ENCODE measurements at regions not wholly inside any gene's neighbourhood (a gene's known extent, or its start where the extent isn't known, plus 50 kb on each side); places are given as distances from the start of the nearest gene placed in this dataset.

DNA sequence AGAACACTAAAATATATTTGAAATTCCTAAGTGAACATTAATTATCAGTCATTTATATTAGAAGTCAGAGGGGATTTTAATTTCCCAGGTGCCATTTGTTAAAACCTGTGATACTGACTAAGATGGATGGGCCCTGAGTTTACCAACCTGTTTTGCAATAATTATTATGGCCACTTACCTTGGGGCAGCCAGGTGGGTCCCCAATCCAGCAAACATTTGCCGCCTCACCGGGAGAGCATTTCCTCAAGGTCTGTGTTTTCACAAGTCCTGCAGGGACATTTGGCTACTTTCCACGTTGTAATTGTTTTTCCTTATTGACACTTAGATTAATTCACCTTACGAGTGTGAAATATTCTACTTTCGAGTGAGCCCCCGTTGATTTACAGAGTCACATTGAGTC, 251.2 kb upstream of the PPP2R2D start:
- DNase-seq (no peak), ATAC-seq (no peak)
- no peak overlapping the region for H3K27ac Mint-ChIP-seq
- Histone ChIP-seq H3K4me3 (ENCODE audit: low read length) (no peak overlapping the region), H3K9me3 (ENCODE audit: control insufficient read depth, insufficient read depth, low read length) (no peaks in the 10 kb centered on the region), H3K27ac (ENCODE audit: low read length) (no peak overlapping the region), H3K36me3 (ENCODE audit: control insufficient read depth, insufficient read depth, low read length) (no peaks in the 10 kb centered on the region), H3K27me3 (ENCODE audit: control insufficient read depth, insufficient read depth, low read length) (no peaks in the 10 kb centered on the region), H3K4me1 (ENCODE audit: control insufficient read depth, insufficient read depth, low read length) (peaks cover 5% of the 10 kb centered on the region)
- H3K9me3 Mint-ChIP-seq = no peaks in the 10 kb centered on the region
- no peaks in the 10 kb centered on the region for H3K36me3 Mint-ChIP-seq
- intact Hi-C loops (cut with micrococcal nuclease) = no loop called here
- H3K4me1 Mint-ChIP-seq = no peaks in the 10 kb centered on the region
- peaks cover 13 to 15% of the 10 kb centered on the region in 2 donors for H3K27me3 Mint-ChIP-seq (ENCODE audit: low read depth in 2 of 2)
- TF ChIP-seq, protein P1, sequence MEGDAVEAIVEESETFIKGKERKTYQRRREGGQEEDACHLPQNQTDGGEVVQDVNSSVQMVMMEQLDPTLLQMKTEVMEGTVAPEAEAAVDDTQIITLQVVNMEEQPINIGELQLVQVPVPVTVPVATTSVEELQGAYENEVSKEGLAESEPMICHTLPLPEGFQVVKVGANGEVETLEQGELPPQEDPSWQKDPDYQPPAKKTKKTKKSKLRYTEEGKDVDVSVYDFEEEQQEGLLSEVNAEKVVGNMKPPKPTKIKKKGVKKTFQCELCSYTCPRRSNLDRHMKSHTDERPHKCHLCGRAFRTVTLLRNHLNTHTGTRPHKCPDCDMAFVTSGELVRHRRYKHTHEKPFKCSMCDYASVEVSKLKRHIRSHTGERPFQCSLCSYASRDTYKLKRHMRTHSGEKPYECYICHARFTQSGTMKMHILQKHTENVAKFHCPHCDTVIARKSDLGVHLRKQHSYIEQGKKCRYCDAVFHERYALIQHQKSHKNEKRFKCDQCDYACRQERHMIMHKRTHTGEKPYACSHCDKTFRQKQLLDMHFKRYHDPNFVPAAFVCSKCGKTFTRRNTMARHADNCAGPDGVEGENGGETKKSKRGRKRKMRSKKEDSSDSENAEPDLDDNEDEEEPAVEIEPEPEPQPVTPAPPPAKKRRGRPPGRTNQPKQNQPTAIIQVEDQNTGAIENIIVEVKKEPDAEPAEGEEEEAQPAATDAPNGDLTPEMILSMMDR (IDR thresholded peaks at IDR 0.05) = no peak
- 73% methylated on average over 5 of the region's 6 CpGs for WGBS (ENCODE audit: insufficient coverage)
- no peak overlapping the region for H3K4me3 Mint-ChIP-seq

DNA sequence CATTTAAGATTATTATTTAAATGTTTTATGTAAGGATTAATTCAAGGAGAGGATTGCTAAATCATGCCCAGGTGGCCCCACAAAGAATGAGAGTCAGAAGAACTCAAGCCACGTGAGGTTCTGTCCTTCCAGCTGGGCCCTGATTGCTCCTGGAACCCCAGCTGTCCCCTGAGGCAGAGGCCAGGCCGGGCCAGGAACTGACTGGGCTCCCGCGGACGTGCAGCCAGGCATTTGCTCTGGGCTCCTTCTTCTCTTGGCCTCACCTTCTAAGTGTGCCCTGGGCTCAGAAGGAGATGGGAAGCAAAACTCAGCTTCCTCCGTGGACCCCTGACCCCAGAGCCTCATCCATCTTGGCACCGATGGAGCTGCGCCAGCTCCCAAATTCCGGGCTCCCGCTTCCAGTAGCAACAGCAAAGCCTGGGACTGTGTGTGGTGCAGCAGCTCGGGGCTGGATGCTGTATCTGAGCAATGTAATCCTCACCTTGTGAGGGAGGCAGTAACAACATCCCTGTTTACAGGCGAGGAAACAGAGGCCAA, 250.6 kb upstream of the PPP2R2D start:
- Histone ChIP-seq H3K4me1 (ENCODE audit: control insufficient read depth, insufficient read depth, low read length) (peaks cover 5% of the 10 kb centered on the region), H3K9me3 (ENCODE audit: control insufficient read depth, insufficient read depth, low read length) (no peaks in the 10 kb centered on the region), H3K27me3 (ENCODE audit: control insufficient read depth, insufficient read depth, low read length) (no peaks in the 10 kb centered on the region), H3K27ac (ENCODE audit: low read length) (no peak overlapping the region), H3K4me3 (ENCODE audit: low read length) (no peak overlapping the region), H3K36me3 (ENCODE audit: control insufficient read depth, insufficient read depth, low read length) (no peaks in the 10 kb centered on the region)
- Mint-ChIP-seq H3K27me3 (ENCODE audit: low read depth in 2 of 2) (peaks cover 13 to 15% of the 10 kb centered on the region in 2 donors), H3K36me3 (no peaks in the 10 kb centered on the region), H3K27ac (no peak overlapping the region), H3K4me1 (no peaks in the 10 kb centered on the region), H3K9me3 (no peaks in the 10 kb centered on the region), H3K4me3 (no peak overlapping the region)
- intact Hi-C loops (cut with micrococcal nuclease) = no loop called here
- DNase-seq (no peak), ATAC-seq (no peak)
- 67% methylated on average over 12 of the region's 12 CpGs for WGBS (ENCODE audit: insufficient coverage)
- TF ChIP-seq, protein P1 (IDR thresholded peaks at IDR 0.05) = no peak

- Mint-ChIP-seq H3K9me3 (no peaks in the 10 kb centered on the region), H3K36me3 (no peaks in the 10 kb centered on the region), H3K4me1 (no peaks in the 10 kb centered on the region), H3K27me3 (ENCODE audit: low read depth in 2 of 2) (peaks cover 12 to 13% of the 10 kb centered on the region in 2 donors), H3K27ac (no peak overlapping the region), H3K4me3 (no peak overlapping the region)
- DNase-seq (no peak), ATAC-seq (no peak)
- peaks cover 5% of the 10 kb centered on the region for H3K4me1 ChIP-seq (ENCODE audit: control insufficient read depth, insufficient read depth, low read length)
- WGBS (ENCODE audit: insufficient coverage) = 67% methylated on average over 23 of the region's 23 CpGs
- intact Hi-C loops (cut with micrococcal nuclease) = no loop called here
- no peak overlapping the region for H3K27ac ChIP-seq (ENCODE audit: low read length)
- no peaks in the 10 kb centered on the region for H3K36me3 ChIP-seq (ENCODE audit: control insufficient read depth, insufficient read depth, low read length)
- no peak overlapping the region for H3K4me3 ChIP-seq (ENCODE audit: low read length)
- TF ChIP-seq, protein P1 (IDR thresholded peaks at IDR 0.05) = no peak
- H3K9me3 ChIP-seq (ENCODE audit: control insufficient read depth, insufficient read depth, low read length) = no peaks in the 10 kb centered on the region
- H3K27me3 ChIP-seq (ENCODE audit: control insufficient read depth, insufficient read depth, low read length) = no peaks in the 10 kb centered on the region
Observed at GRCh38 chr10:131650771-131651673, 249.8 kb upstream of the PPP2R2D start.

Data from natural killer cell (primary cell).